ENCODE measurements at regions not wholly inside any gene's neighbourhood (a gene's known extent, or its start where the extent isn't known, plus 50 kb on each side); places are given as distances from the start of the nearest gene placed in this dataset.

GRCh38 chr12:34390846-34391700, 368.8 kb downstream of the ALG10 start:
- TF ChIP-seq CTCF (IDR thresholded peaks at IDR 0.05; ENCODE audit: borderline replicate concordance, insufficient read depth, low read depth, low read length): no peak
- no peak overlapping the region for H3K4me3 ChIP-seq (ENCODE audit: low read depth, low read length)

GRCh38 chr12:34391771-34392581, 369.7 kb downstream of the ALG10 start:
- TF ChIP-seq CTCF (IDR thresholded peaks at IDR 0.05; ENCODE audit: borderline replicate concordance, insufficient read depth, low read depth, low read length): no peak
- no peak overlapping the region for H3K4me3 ChIP-seq (ENCODE audit: low read depth, low read length)

GRCh38 chr12:34392741-34393085, 370.4 kb downstream of the ALG10 start:
- no peak overlapping the region for H3K4me3 ChIP-seq (ENCODE audit: low read depth, low read length)
- no peak for TF ChIP-seq CTCF (IDR thresholded peaks at IDR 0.05; ENCODE audit: borderline replicate concordance, insufficient read depth, low read depth, low read length)

GRCh38 chr12:34393086-34393820, 371.0 kb downstream of the ALG10 start:
- TF ChIP-seq CTCF (IDR thresholded peaks at IDR 0.05; ENCODE audit: borderline replicate concordance, insufficient read depth, low read depth, low read length): no peak
- no peak overlapping the region for H3K4me3 ChIP-seq (ENCODE audit: low read depth, low read length)

- H3K4me3 ChIP-seq (ENCODE audit: low read depth, low read length): no peak overlapping the region
- no peak for TF ChIP-seq CTCF (IDR thresholded peaks at IDR 0.05; ENCODE audit: borderline replicate concordance, insufficient read depth, low read depth, low read length)
These were observed 371.5 kb downstream of the ALG10 start for GRCh38 chr12:34393821-34394150.

- no peak for TF ChIP-seq CTCF (IDR thresholded peaks at IDR 0.05; ENCODE audit: borderline replicate concordance, insufficient read depth, low read depth, low read length)
These were observed 372.1 kb downstream of the ALG10 start for GRCh38 chr12:34394211-34395055.

More at GRCh38 chr12:34394211-34395055, 372.1 kb downstream of the ALG10 start:
- no peak overlapping the region for H3K4me3 ChIP-seq (ENCODE audit: low read depth, low read length)
